HEK293 (cell line): ENCODE measurements at regions not wholly inside any gene's neighbourhood (a gene's known extent, or its start where the extent isn't known, plus 50 kb on each side); places are given as distances from the start of the nearest gene placed in this dataset.

Source experiments
- CTCF ChIA-PET: fragments of 350-600 bp; formaldehyde crosslinking; extraction: SDS; loops from one replicate; lab custom pipeline; 2021; ENCODE audit warnings: antibody characterized with exemption; lab: Yijun Ruan, JAX
- POLR2A ChIA-PET: fragments of 300-600 bp; formaldehyde crosslinking; extraction: SDS; loops from one replicate; lab custom pipeline; 2020; ENCODE audit warnings: antibody characterized with exemption, inconsistent platforms; lab: Yijun Ruan, JAX
- H3K27ac ChIP-seq: fragments of 200-500 bp; sonication (Bioruptor generic); 2 replicates; pipeline ENCODE4 v1.5.1; 2014; ENCODE audit warnings: low read depth, low read length, control low read depth, inconsistent platforms; ENCODE audit errors: extremely low read depth
- H3K36me3 ChIP-seq, 2 experiments: fragments of 200-500 bp in 1 of 2; sonication (Bioruptor generic) in 1 of 2; 1 replicate in 1 of 2; 2 replicates in 1 of 2; pipeline ENCODE4 v1.5.1; 2014 to 2017; ENCODE audit warnings: inconsistent platforms in 2 of 2, low read length in 2 of 2; ENCODE audit not compliant: control insufficient read depth in 2 of 2, insufficient read depth in 1 of 2
- H3K4me1 ChIP-seq: fragments of 200-500 bp; sonication (Bioruptor generic); 2 replicates; pipeline ENCODE4 v1.5.1; 2014; ENCODE audit warnings: mild to moderate bottlenecking, low read length, inconsistent platforms; ENCODE audit not compliant: control insufficient read depth, insufficient read depth
- H3K4me3 ChIP-seq: 2 replicates; pipeline ENCODE4 v1.5.1; 2011; ENCODE audit warnings: low read depth, mild to moderate bottlenecking, control low read depth, low read length, moderate library complexity
- H3K9me3 ChIP-seq: fragments of 200-500 bp; sonication (Bioruptor generic); 2 replicates; pipeline ENCODE4 v1.5.1; 2014; ENCODE audit warnings: low read depth, low read length, inconsistent platforms; ENCODE audit not compliant: control insufficient read depth, insufficient read depth
- GLI2 ChIP-seq: fragments of 450-650 bp; formaldehyde crosslinking; IDR thresholded peaks from 2 replicates; pipeline ENCODE4; 2017; ENCODE audit warnings: missing biosample characterization, missing genetic modification characterization, low read depth, borderline replicate concordance
- MYNN ChIP-seq: fragments of 450-650 bp; formaldehyde crosslinking; IDR thresholded peaks from 2 replicates; pipeline ENCODE4 v1.5.1; 2016; ENCODE audit warnings: missing biosample characterization, missing genetic modification characterization, borderline replicate concordance
- TSHZ1 ChIP-seq: fragments of 450-650 bp; formaldehyde crosslinking; IDR thresholded peaks from 2 replicates; pipeline ENCODE4 v1.5.1; 2016; ENCODE audit warnings: missing biosample characterization, missing genetic modification characterization, borderline replicate concordance
- YY2 ChIP-seq: fragments of 450-650 bp; formaldehyde crosslinking; IDR thresholded peaks from 2 replicates; pipeline ENCODE4 v1.5.1; 2016; ENCODE audit warnings: missing biosample characterization, missing genetic modification characterization
- ZBTB44 ChIP-seq: fragments of 450-650 bp; IDR thresholded peaks from 2 replicates; pipeline ENCODE4 v1.5.1; 2018; ENCODE audit warnings: missing biosample characterization, mild to moderate bottlenecking, missing genetic modification characterization
- ZBTB8A ChIP-seq: fragments of 450-650 bp; formaldehyde crosslinking; IDR thresholded peaks from 2 replicates; pipeline ENCODE4 v1.5.1; 2016; ENCODE audit warnings: missing biosample characterization, missing genetic modification characterization
- ZNF140 ChIP-seq: fragments of 450-650 bp; formaldehyde crosslinking; IDR thresholded peaks from 2 replicates; pipeline ENCODE4 v1.5.1; 2016; ENCODE audit warnings: missing biosample characterization, missing genetic modification characterization
- ZNF148 ChIP-seq: fragments of 450-650 bp; formaldehyde crosslinking; IDR thresholded peaks from 2 replicates; pipeline ENCODE4 v1.5.0; 2017; ENCODE audit warnings: missing biosample characterization, missing genetic modification characterization, borderline replicate concordance
- ZNF391 ChIP-seq: fragments of 450-650 bp; formaldehyde crosslinking; IDR thresholded peaks from 2 replicates; pipeline ENCODE4 v1.5.1; 2016; ENCODE audit warnings: low read depth, missing biosample characterization, missing genetic modification characterization, borderline replicate concordance
- ZNF510 ChIP-seq: fragments of 450-650 bp; formaldehyde crosslinking; IDR thresholded peaks from 2 replicates; pipeline ENCODE4 v1.5.1; 2018; ENCODE audit warnings: mild to moderate bottlenecking, missing genetic modification characterization, missing biosample characterization; ENCODE audit not compliant: insufficient replicate concordance
- ZNF548 ChIP-seq: fragments of 450-650 bp; formaldehyde crosslinking; IDR thresholded peaks from 2 replicates; pipeline ENCODE4 v1.5.1; 2016; ENCODE audit warnings: missing biosample characterization, missing genetic modification characterization
- ZNF549 ChIP-seq: fragments of 450-650 bp; IDR thresholded peaks from 2 replicates; pipeline ENCODE4 v1.5.1; 2018; ENCODE audit warnings: missing biosample characterization, missing genetic modification characterization, mild to moderate bottlenecking, inconsistent platforms, moderate library complexity
- ZNF621 ChIP-seq: fragments of 450-650 bp; formaldehyde crosslinking; IDR thresholded peaks from 2 replicates; pipeline ENCODE4 v1.5.1; 2017; ENCODE audit warnings: missing biosample characterization, missing genetic modification characterization
- ZNF692 ChIP-seq: fragments of 450-650 bp; formaldehyde crosslinking; IDR thresholded peaks from 2 replicates; pipeline ENCODE4 v1.5.1; 2016; ENCODE audit warnings: missing biosample characterization, missing genetic modification characterization
- ZNF785 ChIP-seq: fragments of 450-650 bp; formaldehyde crosslinking; IDR thresholded peaks from 2 replicates; pipeline ENCODE4 v1.5.1; 2016; ENCODE audit warnings: missing biosample characterization, missing genetic modification characterization
- TF ChIP-seq, protein P1 (sequence below): IDR thresholded peaks from 2 replicates; pipeline ENCODE4 v1.6.1; 2011; ENCODE audit warnings: mild to moderate bottlenecking, low read depth, low read length, borderline replicate concordance
- TF ChIP-seq, protein P2 (sequence below): fragments of 450-650 bp; formaldehyde crosslinking; conservative IDR thresholded peaks from 2 replicates; pipeline ENCODE4 v1.5.1; 2016; ENCODE audit warnings: low read depth, missing biosample characterization, missing genetic modification characterization

GRCh38 chr15:34682674-34683073, 72.1 kb downstream of the GJD2 start (continued):
- no peak for TF ChIP-seq ZNF140 (tag by site-specific recombination)

- ChIA-PET CTCF (no interaction called here), POLR2A (no interaction called here)
- Histone ChIP-seq H3K9me3 (no peaks in the 10 kb centered on the region), H3K4me3 (no peak overlapping the region), H3K36me3 (no peaks in the 10 kb centered on the region), H3K27ac (no peak overlapping the region), H3K4me1 (no peaks in the 10 kb centered on the region)
- TF ChIP-seq, protein P1, sequence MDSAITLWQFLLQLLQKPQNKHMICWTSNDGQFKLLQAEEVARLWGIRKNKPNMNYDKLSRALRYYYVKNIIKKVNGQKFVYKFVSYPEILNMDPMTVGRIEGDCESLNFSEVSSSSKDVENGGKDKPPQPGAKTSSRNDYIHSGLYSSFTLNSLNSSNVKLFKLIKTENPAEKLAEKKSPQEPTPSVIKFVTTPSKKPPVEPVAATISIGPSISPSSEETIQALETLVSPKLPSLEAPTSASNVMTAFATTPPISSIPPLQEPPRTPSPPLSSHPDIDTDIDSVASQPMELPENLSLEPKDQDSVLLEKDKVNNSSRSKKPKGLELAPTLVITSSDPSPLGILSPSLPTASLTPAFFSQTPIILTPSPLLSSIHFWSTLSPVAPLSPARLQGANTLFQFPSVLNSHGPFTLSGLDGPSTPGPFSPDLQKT = no peak
- no peak for TF ChIP-seq ZNF548 (tag by site-specific recombination)
These were observed 75.5 kb downstream of the GJD2 start for GRCh38 chr15:34679291-34679690.

GRCh38 chr15:34673241-34673640, 81.6 kb downstream of the GJD2 start:
- ChIA-PET CTCF (interaction anchor here (0.8 kb wide), 1 partner anchor 62 kb away, joined by 3 read pairs; no protein-coding TSS in a partner anchor), POLR2A (no interaction called here)
- Histone ChIP-seq H3K27ac (no peak overlapping the region), H3K36me3 (no peaks in the 10 kb centered on the region), H3K4me3 (no peak overlapping the region), H3K4me1 (no peaks in the 10 kb centered on the region), H3K9me3 (no peaks in the 10 kb centered on the region)
- TF ChIP-seq ZNF391 (tag by site-specific recombination) (no peak), ZBTB8A (tag by site-specific recombination) (no peak), ZNF785 (tag by site-specific recombination) (no peak), ZNF510 (tag by site-specific recombination) (no peak), ZBTB44 (tag by site-specific recombination) (no peak), GLI2 (tag by site-specific recombination) (no peak), ZNF549 (tag by site-specific recombination) (no peak), TSHZ1 (tag by site-specific recombination) (no peak), MYNN (no peak), ZNF621 (tag by site-specific recombination) (no peak), ZNF148 (tag by site-specific recombination) (no peak), YY2 (no peak), ZNF692 (tag by site-specific recombination) (no peak)
- TF ChIP-seq, protein P2, sequence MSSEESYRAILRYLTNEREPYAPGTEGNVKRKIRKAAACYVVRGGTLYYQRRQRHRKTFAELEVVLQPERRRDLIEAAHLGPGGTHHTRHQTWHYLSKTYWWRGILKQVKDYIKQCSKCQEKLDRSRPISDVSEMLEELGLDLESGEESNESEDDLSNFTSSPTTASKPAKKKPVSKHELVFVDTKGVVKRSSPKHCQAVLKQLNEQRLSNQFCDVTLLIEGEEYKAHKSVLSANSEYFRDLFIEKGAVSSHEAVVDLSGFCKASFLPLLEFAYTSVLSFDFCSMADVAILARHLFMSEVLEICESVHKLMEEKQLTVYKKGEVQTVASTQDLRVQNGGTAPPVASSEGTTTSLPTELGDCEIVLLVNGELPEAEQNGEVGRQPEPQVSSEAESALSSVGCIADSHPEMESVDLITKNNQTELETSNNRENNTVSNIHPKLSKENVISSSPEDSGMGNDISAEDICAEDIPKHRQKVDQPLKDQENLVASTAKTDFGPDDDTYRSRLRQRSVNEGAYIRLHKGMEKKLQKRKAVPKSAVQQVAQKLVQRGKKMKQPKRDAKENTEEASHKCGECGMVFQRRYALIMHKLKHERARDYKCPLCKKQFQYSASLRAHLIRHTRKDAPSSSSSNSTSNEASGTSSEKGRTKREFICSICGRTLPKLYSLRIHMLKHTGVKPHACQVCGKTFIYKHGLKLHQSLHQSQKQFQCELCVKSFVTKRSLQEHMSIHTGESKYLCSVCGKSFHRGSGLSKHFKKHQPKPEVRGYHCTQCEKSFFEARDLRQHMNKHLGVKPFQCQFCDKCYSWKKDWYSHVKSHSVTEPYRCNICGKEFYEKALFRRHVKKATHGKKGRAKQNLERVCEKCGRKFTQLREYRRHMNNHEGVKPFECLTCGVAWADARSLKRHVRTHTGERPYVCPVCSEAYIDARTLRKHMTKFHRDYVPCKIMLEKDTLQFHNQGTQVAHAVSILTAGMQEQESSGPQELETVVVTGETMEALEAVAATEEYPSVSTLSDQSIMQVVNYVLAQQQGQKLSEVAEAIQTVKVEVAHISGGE (tag by site-specific recombination) = no peak
